H7 (cell line): ENCODE measurements at regions not wholly inside any gene's neighbourhood (a gene's known extent, or its start where the extent isn't known, plus 50 kb on each side); places are given as distances from the start of the nearest gene placed in this dataset.
A peak's percentile ranks its signal among the peaks of the same experiment; 100 is the strongest.

Experiments used
- DNase-seq: peaks from one replicate; pipeline ENCODE4 v3.0.0; 2012
- H3K27me3 ChIP-seq: 2 replicates; pipeline ENCODE4 v1.6.0; 2011; ENCODE audit warnings: mild to moderate bottlenecking, low read length; ENCODE audit not compliant: control insufficient read depth, insufficient read depth
- H3K36me3 ChIP-seq: replicated peaks from 2 replicates; pipeline ENCODE4 v1.5.1; 2011; ENCODE audit warnings: low read length; ENCODE audit not compliant: control insufficient read depth, insufficient read depth
- H3K4me3 ChIP-seq: 2 replicates; pipeline ENCODE4 v1.5.1; 2011; ENCODE audit warnings: low read depth, mild to moderate bottlenecking, control low read depth, low read length, moderate library complexity; ENCODE audit not compliant: insufficient read depth

- no peaks in the 10 kb centered on the region for H3K27me3 ChIP-seq
- DNase-seq = no peak
- no peaks in the 10 kb centered on the region for H3K36me3 ChIP-seq
- H3K4me3 ChIP-seq = no peak overlapping the region
These were observed 344.8 kb downstream of the CHRM3 start for GRCh38 chr1:239731082-239731748.

GRCh38 chr1:239732770-239733169 is 346.4 kb downstream of the CHRM3 start:
- H3K4me3 ChIP-seq = no peak overlapping the region
- H3K27me3 ChIP-seq = no peaks in the 10 kb centered on the region
- no peak for DNase-seq
- H3K36me3 ChIP-seq = no peaks in the 10 kb centered on the region

- no peaks in the 10 kb centered on the region for H3K36me3 ChIP-seq
These were observed 347.6 kb downstream of the CHRM3 start for GRCh38 chr1:239733995-239734394.

DNA sequence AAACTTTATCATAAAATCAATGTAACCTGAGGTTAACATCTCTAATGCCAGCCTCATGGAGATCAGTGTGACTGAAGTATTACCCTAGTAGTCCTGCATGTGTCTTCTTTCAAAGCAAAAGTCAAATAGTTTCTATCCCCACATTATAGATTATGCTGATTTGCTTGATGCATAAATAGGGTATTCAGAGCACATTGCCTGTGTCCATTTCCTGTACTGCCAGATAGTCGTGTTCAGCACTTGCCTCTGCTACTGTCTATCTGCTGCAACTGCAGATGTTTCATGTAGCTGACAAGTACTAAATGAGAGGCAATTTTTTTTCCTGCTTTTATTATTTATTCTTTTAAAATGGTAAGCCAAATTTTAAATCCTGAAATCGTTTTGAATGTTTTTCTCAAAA is 348.7 kb downstream of the CHRM3 start:
- DNase-seq = no peak
- Histone ChIP-seq H3K36me3 (no peaks in the 10 kb centered on the region), H3K27me3 (no peaks in the 10 kb centered on the region), H3K4me3 (no peak overlapping the region)

More at GRCh38 chr1:239733995-239734394, 347.6 kb downstream of the CHRM3 start:
- no peak overlapping the region for H3K4me3 ChIP-seq
- no peak for DNase-seq
- no peaks in the 10 kb centered on the region for H3K27me3 ChIP-seq

DNA sequence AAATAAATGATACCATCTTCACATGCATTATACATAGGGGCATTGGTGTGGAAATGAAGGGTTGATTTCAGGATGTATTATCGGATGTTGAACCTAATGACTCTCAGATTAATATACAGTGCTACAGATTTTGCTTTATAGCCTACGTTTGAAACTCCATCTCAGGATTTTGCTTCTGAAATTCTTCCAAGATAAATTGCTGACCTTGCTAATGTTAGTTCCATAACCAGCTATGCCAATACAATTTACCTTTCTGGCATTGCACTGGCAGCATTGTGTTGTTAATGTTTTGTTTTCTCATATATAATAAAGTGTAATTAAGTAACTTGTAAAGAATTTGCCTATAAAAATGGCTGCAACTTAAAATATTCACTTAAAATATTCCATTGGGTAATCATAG is 350.1 kb downstream of the CHRM3 start:
- Histone ChIP-seq H3K36me3 (no peaks in the 10 kb centered on the region), H3K4me3 (no peak overlapping the region), H3K27me3 (no peaks in the 10 kb centered on the region)
- no peak for DNase-seq

DNA sequence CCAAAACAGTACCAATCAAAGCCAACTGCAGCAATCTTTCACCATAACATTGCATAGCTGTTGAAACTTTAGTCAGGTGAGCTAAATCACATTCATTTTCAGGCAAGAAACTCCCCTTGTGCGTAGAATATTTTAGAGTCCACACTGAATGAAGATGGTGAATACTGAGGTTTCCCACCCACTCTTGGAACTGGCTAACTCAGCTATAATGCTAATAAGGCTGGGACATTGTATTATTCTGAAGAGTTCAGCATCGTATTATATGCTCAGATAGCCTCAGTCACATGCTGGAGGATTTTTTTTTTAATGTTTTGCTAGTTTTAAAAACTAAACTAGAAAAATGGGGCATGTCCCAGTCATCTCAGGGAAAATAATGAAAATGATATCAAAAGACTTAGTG is 352.3 kb upstream of the FMN2 start:
- DNase-seq = no peak
- H3K27me3 ChIP-seq = no peaks in the 10 kb centered on the region
- H3K36me3 ChIP-seq = no peaks in the 10 kb centered on the region
- H3K4me3 ChIP-seq = no peak overlapping the region

DNA sequence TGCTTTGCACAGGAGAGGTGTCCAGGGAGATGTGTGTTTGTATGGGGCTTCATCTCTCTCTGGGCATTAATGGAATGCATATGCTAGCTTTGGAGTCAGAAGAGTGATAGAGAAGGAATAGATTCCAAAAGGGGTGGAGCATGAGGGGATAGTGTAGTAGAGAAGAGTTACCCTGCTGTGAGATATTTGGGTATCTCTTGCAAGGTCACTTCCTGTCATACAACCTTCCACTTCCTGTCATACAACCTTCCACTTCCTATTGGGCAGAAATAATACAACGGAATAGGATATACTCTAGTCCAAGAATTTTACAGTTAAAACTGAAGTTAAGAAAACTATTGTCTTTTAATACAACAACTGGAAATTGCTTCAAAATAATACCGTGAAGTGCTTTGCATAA is 351.8 kb upstream of the FMN2 start:
- no peaks in the 10 kb centered on the region for H3K36me3 ChIP-seq
- H3K4me3 ChIP-seq = no peak overlapping the region

GRCh38 chr1:239742416-239743109 is 349.1 kb upstream of the FMN2 start:
- Histone ChIP-seq H3K36me3 (no peaks in the 10 kb centered on the region), H3K4me3 (no peak overlapping the region), H3K27me3 (no peaks in the 10 kb centered on the region)
- no peak for DNase-seq

More for the DNA sequence above, 351.8 kb upstream of the FMN2 start:
- DNase-seq = no peak
- no peaks in the 10 kb centered on the region for H3K27me3 ChIP-seq

GRCh38 chr1:239744851-239745250 is 346.8 kb upstream of the FMN2 start:
- DNase-seq = no peak
- Histone ChIP-seq H3K36me3 (no peaks in the 10 kb centered on the region), H3K27me3 (no peaks in the 10 kb centered on the region), H3K4me3 (no peak overlapping the region)

- Histone ChIP-seq H3K36me3 (no peaks in the 10 kb centered on the region), H3K4me3 (no peak overlapping the region), H3K27me3 (no peaks in the 10 kb centered on the region)
- peak; percentile 25 for DNase-seq
These were observed 336.4 kb upstream of the FMN2 start for GRCh38 chr1:239755107-239755912.

DNA sequence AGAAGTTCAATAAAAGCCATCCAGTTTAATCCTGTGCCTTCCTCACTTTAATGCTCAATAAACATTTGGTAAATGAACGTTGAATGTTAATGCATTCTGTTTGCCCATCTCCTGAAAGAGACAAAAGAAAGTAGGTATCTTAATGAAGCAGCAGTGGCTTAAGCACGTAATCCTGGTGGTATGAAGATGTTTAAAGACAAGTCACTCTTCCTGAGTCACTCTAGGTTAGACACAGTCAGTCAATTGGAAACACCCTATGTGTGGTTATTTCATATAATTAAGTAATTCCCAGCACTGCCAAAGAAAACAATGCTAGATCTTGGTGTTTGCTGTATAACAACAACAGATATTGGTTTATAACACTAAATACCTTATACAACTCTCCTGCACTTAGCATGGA is 334.0 kb upstream of the FMN2 start:
- Histone ChIP-seq H3K36me3 (no peaks in the 10 kb centered on the region), H3K27me3 (no peaks in the 10 kb centered on the region), H3K4me3 (no peak overlapping the region)
- no peak for DNase-seq

DNA sequence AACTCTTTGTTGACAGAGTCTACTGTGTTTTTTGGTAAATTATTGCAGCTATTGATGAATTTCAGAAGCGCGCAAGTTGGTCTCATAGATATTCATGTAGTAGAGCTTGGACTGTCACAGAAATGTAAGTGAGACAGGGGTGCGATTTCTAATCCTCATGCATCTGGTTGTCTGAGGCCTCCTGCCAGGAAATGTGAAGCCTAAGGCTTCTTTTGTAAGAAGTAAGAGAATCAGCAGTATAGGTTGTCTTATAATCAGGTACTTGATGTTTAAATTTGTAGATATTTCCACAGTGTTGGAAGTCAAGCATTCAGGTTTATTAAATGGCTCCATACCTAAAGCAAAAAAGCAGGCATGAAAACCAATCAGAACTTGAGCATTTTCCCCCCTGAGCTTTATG is 332.9 kb upstream of the FMN2 start:
- DNase-seq = no peak
- Histone ChIP-seq H3K27me3 (no peaks in the 10 kb centered on the region), H3K4me3 (no peak overlapping the region), H3K36me3 (no peaks in the 10 kb centered on the region)

DNA sequence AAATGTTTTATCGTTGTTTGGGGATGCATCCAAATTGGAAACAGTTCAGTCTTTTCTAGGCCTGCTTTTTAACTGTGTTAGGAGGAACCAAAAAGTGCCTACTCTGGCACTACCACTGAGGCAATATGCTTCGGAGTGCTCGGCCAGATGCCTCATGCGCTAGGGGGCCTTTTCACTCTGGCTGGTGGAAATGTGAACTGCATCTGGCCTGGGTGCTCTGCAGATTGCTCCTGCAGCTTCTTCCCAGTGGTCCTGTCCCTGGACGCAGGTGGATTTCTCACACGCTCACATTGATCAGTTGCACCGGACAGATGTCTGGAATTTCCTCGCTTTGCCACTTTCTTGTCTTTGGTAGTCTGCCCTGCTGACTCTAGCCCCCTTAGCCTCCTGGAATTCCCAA is 330.2 kb upstream of the FMN2 start:
- H3K4me3 ChIP-seq = no peak overlapping the region
- H3K36me3 ChIP-seq = no peaks in the 10 kb centered on the region
- DNase-seq = peak; percentile 25
- no peaks in the 10 kb centered on the region for H3K27me3 ChIP-seq

DNA sequence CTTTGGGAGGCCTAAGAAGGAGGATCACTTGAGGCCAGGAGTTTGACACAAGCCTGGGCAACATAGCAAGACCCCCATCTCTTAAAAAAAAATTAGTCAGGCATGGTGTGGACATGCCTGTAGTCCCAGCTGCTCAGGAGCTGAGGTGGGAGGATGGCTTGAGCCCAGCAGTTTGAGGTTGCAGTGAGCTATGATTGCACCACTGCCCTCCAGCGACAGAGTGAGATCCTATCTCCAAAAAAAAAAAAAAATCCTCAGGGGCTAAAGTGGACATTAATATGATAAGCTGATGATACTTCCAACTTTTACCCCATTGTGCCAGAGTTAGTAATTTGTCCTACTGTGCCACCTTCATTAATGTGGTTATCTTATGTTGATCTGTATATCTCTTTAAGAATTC is 327.8 kb upstream of the FMN2 start:
- Histone ChIP-seq H3K36me3 (no peaks in the 10 kb centered on the region), H3K4me3 (no peak overlapping the region), H3K27me3 (no peaks in the 10 kb centered on the region)
- DNase-seq = no peak

DNA sequence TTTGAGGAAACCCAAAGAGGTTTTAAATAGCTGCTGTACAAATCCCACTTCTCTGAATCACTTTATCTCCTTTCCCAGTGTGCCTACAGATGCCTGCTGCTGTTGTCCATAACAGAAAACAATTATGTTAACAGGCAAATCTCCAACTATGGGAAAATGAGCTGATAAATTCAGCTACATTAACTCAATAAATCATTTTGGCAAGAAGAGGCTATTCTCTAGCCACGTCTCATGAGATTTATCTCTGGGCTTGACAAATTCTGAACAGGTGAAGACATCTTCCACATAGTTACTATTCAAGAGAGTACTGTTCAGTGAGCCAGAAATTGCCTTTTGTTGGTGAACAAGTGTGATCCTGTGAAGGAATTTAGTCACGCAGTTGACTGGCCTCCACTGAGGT is 327.1 kb upstream of the FMN2 start:
- no peak overlapping the region for H3K4me3 ChIP-seq
- no peaks in the 10 kb centered on the region for H3K36me3 ChIP-seq
- DNase-seq = no peak
- H3K27me3 ChIP-seq = no peaks in the 10 kb centered on the region
